ENCODE measurements at regions not wholly inside any gene's neighbourhood (a gene's known extent, or its start where the extent isn't known, plus 50 kb on each side); places are given as distances from the start of the nearest gene placed in this dataset.

GRCh38 chr4:174099712-174100111, 183.8 kb downstream of the FBXO8 start:
- intact Hi-C loops (cut with DNase I), result no loop called here
- Histone ChIP-seq H3K36me3 (no peaks in the 10 kb centered on the region), H3K27me3 (no peaks in the 10 kb centered on the region), H3K4me3 (no peak overlapping the region), H3K4me1 (no peaks in the 10 kb centered on the region), H3K9me3 (no peaks in the 10 kb centered on the region), H3K27ac (no peak overlapping the region)
- TF ChIP-seq, protein P1, sequence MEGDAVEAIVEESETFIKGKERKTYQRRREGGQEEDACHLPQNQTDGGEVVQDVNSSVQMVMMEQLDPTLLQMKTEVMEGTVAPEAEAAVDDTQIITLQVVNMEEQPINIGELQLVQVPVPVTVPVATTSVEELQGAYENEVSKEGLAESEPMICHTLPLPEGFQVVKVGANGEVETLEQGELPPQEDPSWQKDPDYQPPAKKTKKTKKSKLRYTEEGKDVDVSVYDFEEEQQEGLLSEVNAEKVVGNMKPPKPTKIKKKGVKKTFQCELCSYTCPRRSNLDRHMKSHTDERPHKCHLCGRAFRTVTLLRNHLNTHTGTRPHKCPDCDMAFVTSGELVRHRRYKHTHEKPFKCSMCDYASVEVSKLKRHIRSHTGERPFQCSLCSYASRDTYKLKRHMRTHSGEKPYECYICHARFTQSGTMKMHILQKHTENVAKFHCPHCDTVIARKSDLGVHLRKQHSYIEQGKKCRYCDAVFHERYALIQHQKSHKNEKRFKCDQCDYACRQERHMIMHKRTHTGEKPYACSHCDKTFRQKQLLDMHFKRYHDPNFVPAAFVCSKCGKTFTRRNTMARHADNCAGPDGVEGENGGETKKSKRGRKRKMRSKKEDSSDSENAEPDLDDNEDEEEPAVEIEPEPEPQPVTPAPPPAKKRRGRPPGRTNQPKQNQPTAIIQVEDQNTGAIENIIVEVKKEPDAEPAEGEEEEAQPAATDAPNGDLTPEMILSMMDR (IDR thresholded peaks at IDR 0.05), result no peak
- ATAC-seq (no peak), DNase-seq (no peak)

DNA sequence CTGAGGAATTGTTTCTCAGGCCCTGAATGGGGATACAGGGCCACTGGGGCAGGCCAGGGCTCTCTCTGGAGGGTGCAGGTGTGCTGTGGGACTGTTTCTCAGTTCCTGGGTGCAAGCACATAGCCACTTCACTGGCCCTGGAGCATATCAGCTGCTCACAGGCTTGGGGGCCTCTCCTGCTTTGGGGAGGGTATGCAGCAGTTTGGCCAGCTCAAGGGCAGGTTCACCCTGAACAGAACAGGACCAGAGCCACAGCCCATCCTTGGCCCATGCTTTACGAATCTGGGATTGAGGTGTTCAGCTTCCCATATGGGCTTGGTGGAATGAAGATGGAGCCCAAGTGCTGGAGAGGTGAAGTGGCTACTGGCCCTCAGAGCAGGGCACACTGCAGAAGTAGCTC, 186.5 kb downstream of the FBXO8 start:
- H3K27ac ChIP-seq, result no peak overlapping the region
- peak; percentile 14 for ATAC-seq

GRCh38 chr4:174096456-174096855, 187.0 kb downstream of the FBXO8 start:
- H3K27me3 ChIP-seq, result no peaks in the 10 kb centered on the region
- no peak for ATAC-seq
- H3K4me3 ChIP-seq, result no peak overlapping the region
- TF ChIP-seq, protein P1 (IDR thresholded peaks at IDR 0.05), result no peak
- DNase-seq, result no peak
- no peaks in the 10 kb centered on the region for H3K4me1 ChIP-seq
- H3K9me3 ChIP-seq, result no peaks in the 10 kb centered on the region
- H3K36me3 ChIP-seq, result no peaks in the 10 kb centered on the region
- intact Hi-C loops (cut with DNase I), result no loop called here
- no peak overlapping the region for H3K27ac ChIP-seq

More for the DNA sequence above, 186.5 kb downstream of the FBXO8 start:
- Histone ChIP-seq H3K4me1 (no peaks in the 10 kb centered on the region), H3K4me3 (no peak overlapping the region), H3K9me3 (no peaks in the 10 kb centered on the region), H3K36me3 (no peaks in the 10 kb centered on the region), H3K27me3 (no peaks in the 10 kb centered on the region)
- TF ChIP-seq, protein P1 (IDR thresholded peaks at IDR 0.05), result no peak
- DNase-seq, result no peak
- intact Hi-C loops (cut with DNase I), result no loop called here

DNA sequence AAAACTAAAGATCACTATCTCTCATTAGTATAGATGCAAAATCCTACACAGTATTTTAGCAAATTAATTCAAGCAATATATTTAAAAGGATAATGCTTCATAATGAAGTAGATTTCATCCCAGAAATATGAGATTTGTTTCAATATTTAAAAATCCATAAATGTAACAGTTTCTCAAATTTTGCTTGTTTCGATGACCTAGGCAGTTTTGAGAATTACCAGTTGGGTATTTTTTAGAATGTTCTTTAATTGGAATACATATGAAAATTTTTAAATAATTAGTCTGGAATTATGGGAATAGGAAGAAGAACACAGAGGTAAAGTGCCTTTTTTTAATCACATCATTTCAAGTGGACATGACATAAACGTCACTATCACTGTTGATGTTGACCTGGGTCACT, 192.3 kb downstream of the FBXO8 start:
- no peaks in the 10 kb centered on the region for H3K36me3 ChIP-seq
- H3K4me1 ChIP-seq, result no peaks in the 10 kb centered on the region
- H3K27me3 ChIP-seq, result no peaks in the 10 kb centered on the region
- no peaks in the 10 kb centered on the region for H3K9me3 ChIP-seq
- intact Hi-C loops (cut with DNase I), result no loop called here
- no peak overlapping the region for H3K4me3 ChIP-seq
- TF ChIP-seq, protein P1 (IDR thresholded peaks at IDR 0.05), result no peak
- ATAC-seq (no peak), DNase-seq (no peak)
- H3K27ac ChIP-seq, result no peak overlapping the region

DNA sequence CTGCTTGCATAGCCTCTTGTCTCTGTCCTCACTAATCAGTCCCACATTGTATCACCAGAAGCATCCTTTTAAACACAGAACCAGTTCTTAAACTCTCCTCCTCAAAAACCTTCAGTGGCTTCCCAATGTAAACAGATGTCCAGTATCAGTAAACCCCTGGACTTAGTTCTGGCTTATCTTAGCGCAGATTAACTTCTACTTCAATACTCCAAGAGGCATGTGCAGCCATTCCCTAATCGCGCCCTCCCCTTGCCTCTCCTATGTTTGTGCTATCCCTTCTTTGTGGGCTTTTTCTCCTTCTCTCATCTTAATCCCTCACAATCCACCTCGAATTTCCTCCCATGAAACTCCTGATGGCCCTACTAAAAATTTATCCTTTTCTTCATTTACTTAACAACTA, 193.8 kb downstream of the FBXO8 start:
- TF ChIP-seq, protein P1 (IDR thresholded peaks at IDR 0.05), result no peak
- ATAC-seq, result no peak
- no peaks in the 10 kb centered on the region for H3K4me1 ChIP-seq

GRCh38 chr4:174088795-174089194, 194.7 kb downstream of the FBXO8 start:
- no peak for ATAC-seq
- Histone ChIP-seq H3K27me3 (no peaks in the 10 kb centered on the region), H3K4me1 (no peaks in the 10 kb centered on the region), H3K4me3 (no peak overlapping the region), H3K27ac (no peak overlapping the region), H3K36me3 (no peaks in the 10 kb centered on the region), H3K9me3 (no peaks in the 10 kb centered on the region)
- TF ChIP-seq, protein P1 (IDR thresholded peaks at IDR 0.05), result no peak
- intact Hi-C loops (cut with DNase I), result no loop called here
- DNase-seq, result no peak

More for the DNA sequence above, 193.8 kb downstream of the FBXO8 start:
- Histone ChIP-seq H3K36me3 (no peaks in the 10 kb centered on the region), H3K27ac (no peak overlapping the region), H3K4me3 (no peak overlapping the region), H3K27me3 (no peaks in the 10 kb centered on the region), H3K9me3 (no peaks in the 10 kb centered on the region)
- intact Hi-C loops (cut with DNase I), result no loop called here
- no peak for DNase-seq
